Stimulated activated CD4-positive, alpha-beta T cell treated with anti-CD3 and anti-CD28 coated beads, TNF-alpha, amount 100 ng/mL, for 4 hours (primary cell): ENCODE measurements at regions not wholly inside any gene's neighbourhood (a gene's known extent, or its start where the extent isn't known, plus 50 kb on each side); places are given as distances from the start of the nearest gene placed in this dataset.

Experiments
- DNase-seq, 3 experiments: peaks; one replicate each; pipeline ENCODE4 v3.0.0-alpha.2; 2020; ENCODE audit warnings: low read depth in 3 of 3

DNA sequence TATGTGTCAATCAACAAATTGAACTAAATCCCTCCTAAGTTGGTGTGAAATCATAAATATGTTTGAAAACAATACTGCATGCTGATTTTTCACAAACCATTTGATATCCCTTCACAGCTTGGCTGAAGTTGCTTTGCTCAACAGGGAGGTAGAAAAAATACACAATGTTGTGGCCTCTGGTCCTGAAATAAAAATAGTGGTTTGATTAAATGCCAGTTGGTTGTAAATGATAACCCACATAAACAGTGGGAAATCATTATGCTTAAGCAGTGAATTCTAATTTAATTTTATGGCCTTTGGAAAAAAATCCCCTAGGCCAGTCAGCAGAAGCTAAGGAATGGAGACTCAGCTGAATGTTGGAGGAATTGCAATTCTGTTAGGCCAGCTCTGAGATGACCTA is 359.4 kb upstream of the CWC22 start:
- no peak for DNase-seq

GRCh38 chr2:180364719-180365118 is 357.6 kb upstream of the CWC22 start:
- DNase-seq: no peak

DNA sequence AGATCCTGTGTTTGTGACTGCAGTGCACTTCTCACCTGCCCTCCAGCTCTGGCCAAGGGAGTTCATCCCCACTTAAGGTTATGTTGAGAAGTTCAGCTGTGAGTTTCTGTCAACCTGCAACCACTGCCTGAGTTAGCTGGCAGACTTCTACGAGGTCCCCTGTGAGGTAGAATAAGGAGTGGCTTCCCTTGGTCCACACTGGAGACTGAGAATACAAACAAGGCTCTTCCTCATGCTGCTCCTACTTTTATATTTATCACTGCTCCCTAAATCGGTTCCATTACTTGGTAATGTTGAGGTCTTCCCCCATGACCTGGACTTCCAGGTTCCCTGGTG is 353.2 kb upstream of the CWC22 start:
- DNase-seq: no peak

DNA sequence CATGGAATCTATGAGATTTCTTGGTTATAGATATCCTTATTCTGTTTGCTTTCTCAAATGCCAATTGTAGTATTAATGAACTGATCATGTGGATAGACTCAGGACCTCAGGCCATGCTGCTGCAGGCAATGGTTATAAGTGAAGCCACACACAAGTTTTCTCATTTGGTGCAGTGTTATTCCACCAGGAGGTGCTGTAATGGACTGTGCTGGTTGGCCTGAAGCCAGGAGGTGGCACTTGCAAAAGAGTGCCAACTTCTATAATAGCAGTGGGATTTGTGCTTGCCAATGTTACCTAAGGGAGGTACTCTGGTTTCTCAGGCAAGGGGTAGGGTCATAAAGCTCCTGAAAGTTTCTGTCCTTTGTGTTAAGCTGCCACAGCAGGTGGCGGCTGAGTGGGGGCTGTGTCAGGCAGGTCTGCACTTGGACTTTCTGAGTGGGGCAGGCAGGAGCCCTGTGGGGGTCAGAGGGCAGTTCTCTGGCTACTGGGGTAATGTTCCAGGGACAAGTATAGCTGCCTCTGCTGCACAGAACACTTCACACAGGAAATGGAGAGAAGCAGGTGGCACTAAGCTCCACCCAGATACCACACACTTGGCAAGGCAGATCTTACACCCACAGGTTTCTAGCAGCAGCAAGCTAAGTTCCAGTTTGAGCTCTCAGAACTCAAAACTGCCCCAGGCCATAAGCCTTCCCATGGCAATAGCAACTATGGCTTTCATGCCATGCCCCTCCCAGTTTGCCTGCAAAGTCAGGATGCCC is 352.6 kb upstream of the CWC22 start:
- DNase-seq: no peak

DNA sequence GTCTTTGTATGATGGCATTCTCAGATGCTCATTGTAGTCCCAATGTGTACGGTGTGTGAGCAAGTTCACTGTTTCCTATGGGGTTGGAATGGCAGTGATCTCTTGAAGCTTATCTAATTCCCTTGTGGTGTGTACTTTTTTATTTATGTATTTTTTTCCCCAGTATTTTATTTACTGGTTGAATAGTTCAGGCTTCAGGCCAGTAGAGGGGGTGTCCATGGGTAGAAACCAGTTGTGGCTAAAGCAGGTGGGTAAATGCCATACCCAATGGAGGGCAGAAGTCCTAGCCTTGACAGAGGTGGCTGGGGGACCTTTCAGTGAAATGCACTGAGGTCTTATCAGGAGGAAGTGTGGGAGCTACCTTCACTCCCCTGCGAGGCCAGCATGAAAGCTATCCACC is 351.4 kb upstream of the CWC22 start:
- no peak for DNase-seq

- DNase-seq: no peak
Measured at GRCh38 chr2:180356676-180357075, 349.6 kb upstream of the CWC22 start.

DNA sequence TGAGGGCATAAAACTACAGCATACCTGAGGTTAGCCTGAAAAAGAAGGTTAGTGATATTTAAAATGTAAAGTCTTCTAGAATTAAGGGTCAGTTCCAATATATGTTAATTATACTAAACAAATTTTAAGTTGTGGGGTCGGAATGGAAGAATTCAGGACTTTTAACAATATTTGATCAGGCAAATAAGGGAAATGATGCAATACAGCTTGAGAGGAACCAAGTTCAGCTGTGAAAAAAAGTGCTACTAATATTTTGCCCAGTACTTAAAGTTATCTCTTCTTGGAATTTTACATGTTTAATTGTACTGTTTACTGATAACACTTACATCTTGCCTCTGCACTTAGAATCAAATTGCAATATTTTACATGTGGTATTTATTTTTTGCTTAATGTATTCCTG is 345.5 kb upstream of the CWC22 start:
- no peak for DNase-seq

- DNase-seq: no peak
Measured at GRCh38 chr2:180349809-180350208, 342.7 kb upstream of the CWC22 start.

GRCh38 chr2:180343528-180344345 is 336.6 kb upstream of the CWC22 start:
- no peak for DNase-seq

DNA sequence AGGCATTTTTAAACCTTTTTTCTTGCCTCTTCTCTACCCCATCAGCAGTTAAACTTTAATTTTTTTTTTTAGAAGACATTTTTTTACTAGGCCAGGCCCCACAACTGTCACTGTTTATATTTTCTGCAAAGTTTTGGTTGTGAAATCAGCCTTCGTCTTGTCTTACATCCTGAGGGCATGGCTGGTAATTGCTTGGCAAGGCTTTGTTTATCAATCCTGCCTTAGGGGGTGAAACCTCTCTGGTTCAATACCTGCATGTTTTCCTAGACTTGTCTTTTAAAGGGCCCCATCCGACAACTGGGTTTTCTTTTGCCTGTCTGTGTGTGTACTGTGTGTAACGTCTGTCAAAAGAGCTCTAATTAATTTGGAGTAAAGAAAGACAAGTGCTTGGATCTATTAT is 330.0 kb upstream of the CWC22 start:
- no peak for DNase-seq

GRCh38 chr2:180336550-180336949 is 329.5 kb upstream of the CWC22 start:
- no peak for DNase-seq

DNA sequence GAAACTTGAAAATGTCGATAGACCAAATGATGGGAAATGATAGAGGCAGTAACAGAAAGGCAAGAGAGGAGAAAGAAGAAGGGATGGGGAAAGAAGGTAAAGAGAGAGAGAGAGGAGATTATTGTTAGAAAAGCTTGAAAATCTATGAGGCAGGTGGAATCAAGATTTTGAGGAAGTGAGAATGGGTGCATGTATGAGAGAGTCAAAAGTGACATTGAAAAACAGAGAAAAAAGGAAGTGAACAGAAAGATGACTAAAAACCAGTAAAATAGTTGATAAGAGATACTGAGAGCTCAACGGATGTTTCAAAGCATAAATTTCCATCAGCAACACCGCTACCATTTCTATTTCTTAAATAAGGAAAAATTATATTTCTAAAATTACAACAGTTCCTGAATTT is 327.4 kb upstream of the CWC22 start:
- no peak for DNase-seq

DNA sequence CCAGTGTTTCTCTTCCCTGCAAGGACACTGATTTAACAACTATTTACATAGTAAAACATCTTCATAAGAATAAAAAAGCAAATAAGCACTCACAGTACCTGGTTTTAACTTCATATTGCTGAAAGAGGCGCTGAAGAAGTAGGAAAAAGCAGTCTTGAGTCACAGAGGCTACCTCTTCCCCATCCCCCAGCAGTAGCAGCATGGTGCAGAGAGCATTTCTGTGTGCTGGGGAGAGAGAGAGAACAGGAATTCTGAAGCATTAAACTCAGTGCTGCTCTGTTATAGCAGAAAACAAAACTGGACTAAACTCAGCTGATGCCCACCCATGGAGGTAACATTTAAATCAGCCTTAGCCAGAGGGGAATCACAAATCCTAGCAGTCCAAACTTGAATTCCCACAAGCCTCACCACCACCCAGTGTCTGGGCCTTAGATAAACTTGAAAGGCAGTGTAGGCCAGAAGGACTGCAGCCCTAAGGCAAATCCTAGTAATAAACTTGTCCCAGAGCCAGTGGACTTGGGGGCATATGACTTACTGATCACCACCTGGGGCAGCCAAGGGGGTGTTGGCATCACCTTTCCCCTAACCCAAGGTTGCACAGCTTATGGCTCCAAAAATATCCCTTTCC is 321.8 kb upstream of the CWC22 start:
- DNase-seq: no peak

DNA sequence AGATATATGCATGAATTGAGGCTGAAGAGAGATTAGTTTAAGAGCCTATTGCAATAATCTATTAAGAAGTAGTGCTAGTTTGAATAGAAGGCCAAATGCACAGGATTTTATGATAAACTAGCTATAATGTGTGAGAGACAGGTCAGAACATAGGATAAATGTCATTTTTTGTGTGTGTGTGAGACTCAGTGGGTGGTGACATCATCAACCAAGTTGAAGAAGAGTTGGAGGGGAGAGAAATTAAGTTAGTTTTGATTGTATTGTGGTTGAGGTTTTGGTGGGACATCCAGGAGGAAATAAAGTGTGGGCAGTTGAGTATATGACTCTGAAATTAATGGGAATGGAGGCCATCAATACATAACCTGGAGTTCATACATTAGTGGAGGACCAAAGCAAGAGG is 320.1 kb upstream of the CWC22 start:
- DNase-seq: no peak

DNA sequence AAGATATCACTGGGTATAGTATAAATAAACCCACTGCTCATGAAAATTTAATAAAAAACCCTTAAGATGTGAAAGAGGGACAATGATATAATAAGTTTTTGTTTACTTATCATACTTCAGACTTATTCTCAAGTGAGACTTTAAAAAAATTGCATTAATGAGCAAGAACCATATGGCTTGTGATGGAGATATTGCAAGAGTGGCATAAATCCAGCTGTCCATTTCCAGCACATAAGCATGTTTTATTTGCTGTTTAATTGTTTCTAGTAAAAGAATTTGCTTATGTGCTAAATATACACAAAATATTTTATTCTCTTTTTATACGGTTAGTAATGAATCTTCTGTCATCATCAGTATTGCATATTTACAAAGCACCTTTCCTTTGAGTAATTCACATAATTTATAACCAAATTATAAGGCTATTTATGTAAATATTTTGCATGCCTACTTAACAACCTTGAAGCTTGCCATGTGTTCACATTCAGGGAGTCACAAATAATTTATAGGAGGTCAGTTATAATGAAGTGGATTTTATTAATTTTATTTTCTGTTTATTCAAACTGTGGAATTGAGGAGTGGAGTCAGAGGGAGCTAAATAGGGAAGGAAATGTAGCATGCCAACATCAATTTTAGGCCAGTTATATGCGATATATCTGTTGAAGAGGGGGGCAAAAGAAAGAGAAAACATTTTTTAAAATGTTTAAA is 318.5 kb upstream of the CWC22 start:
- no peak for DNase-seq

GRCh38 chr2:180324182-180324581 is 317.1 kb upstream of the CWC22 start:
- no peak for DNase-seq

GRCh38 chr2:180322781-180323180 is 315.7 kb upstream of the CWC22 start:
- DNase-seq: no peak

GRCh38 chr2:180319586-180320405 is 312.7 kb upstream of the CWC22 start:
- DNase-seq: no peak

GRCh38 chr2:180314086-180314485 is 307.0 kb upstream of the CWC22 start:
- DNase-seq: no peak

DNA sequence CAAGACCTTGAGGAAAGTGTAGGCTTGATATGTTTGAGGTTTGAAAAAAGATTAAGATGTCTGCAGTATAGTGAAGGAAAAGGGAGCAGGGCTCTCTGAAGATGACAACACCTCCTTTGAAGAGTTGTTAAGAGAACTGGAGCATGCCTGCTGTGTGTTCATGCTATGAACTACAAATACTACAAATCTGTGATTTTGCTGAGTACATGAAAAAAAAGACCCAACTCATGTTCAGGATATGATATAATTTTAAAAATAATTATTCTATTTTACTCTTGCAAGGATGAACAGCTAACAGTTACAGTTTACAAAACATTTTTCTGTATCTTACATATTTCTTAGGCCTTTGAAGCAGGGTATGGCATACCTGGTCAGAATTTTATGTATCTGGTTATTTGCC is 305.4 kb upstream of the CWC22 start:
- DNase-seq: no peak

- DNase-seq: no peak
Measured at GRCh38 chr2:180307096-180307495, 300.0 kb upstream of the CWC22 start.

DNA sequence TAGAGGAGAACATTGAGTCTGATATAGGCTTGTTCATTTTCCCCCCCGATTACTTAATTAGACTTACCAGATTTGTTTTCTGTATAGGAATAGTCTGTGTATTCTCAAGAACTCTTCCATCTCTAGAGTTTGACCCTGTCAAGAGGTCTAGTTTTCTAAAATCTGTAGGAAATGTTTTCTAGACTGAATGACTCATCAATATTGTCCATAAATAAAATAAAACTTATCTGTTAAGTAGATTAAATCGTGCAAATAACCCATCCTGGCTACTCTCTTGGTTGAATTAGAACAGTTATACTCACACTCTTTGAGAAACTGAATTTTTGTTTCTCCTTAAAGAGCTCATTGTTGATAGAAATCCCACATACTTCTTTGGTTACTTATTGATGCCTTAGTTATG is 299.2 kb upstream of the CWC22 start:
- DNase-seq: no peak
